SH-SY5Y (cell line): ENCODE measurements at regions not wholly inside any gene's neighbourhood (a gene's known extent, or its start where the extent isn't known, plus 50 kb on each side); places are given as distances from the start of the nearest gene placed in this dataset.

Experiments
- GATA2 ChIP-seq: IDR thresholded peaks from 2 replicates; pipeline ENCODE4 v1.6.1; 2011; ENCODE audit warnings: mild to moderate bottlenecking, low read depth, low read length
- GATA3 ChIP-seq: IDR thresholded peaks from 2 replicates; pipeline ENCODE4 v1.6.1; 2011; ENCODE audit warnings: low read depth, mild to moderate bottlenecking, low read length, moderate library complexity

DNA sequence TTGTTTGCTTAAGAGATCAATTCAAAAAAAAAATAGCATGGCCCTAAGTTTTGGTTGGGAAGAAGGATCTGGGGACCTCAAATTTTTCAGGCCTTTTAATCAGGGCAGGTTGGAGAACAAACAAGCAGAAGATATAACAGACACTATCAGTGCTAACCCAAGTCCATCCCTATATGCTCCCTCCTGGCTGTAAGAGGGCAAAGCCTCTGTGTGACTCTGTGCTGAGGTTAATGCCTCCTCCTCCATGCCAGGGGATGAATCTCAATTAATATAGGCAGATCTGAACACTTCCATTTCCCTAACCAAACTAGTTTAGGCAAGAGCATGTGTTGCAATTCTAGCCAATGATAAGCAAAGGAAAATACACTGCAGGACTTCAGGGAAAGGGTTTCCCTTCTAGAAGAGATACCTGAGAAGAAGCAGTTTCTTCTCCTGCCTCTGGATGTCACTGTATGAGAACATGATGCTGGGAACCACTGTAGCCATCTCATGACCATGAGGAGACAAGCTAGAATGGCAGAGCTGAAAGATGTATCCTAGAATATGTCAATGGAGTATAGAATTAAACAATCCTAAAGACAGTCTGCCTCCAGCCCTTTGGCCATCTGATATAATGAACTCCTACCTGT, 76.0 kb downstream of the CHD9NB start:
- TF ChIP-seq GATA2 = no peak
- TF ChIP-seq GATA3 = no peak

DNA sequence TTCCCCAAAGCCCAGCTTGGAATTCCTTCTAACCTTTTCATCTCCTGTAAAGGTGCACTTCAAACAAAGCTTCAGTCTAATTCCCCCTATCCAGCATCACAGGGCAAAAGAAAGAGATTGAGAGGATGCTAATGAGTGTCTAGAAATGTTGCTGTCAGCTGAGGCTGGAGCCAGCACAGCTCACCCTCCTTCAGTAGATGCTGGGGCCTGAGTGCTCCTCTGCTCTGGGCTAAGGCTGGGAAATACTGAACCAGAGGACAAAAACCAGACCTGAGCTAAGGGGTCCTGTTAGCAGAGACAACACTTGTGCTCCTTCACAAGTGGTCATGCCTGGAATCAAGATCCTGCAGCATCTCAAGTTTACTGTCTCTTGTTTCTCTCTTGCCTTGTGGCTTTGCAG, 85.0 kb downstream of the CHD9NB start:
- TF ChIP-seq GATA2 (no peak), GATA3 (no peak)

DNA sequence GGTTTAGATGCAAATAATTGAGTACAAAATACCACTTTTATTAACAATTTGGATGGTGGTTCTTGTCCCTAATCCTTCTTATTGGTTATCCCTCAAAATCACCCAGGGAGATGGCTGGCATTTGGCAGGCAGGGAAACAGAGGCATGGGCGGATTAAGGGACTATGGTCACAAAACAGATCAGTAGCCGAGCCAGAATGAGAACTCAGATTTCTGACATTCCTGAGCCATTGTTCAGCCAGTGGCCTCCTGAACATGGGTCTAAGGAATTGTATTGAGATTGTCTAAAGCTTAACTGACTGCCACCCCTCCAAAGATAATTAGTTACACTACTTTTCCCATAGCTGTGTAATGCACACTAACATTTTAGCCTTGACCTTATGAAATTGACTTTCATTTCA, 88.4 kb downstream of the CHD9NB start:
- TF ChIP-seq GATA2 = no peak
- no peak for TF ChIP-seq GATA3

- TF ChIP-seq GATA2 (no peak), GATA3 (no peak)
Measured at GRCh38 chr16:52963855-52964242, 88.8 kb downstream of the CHD9NB start.

DNA sequence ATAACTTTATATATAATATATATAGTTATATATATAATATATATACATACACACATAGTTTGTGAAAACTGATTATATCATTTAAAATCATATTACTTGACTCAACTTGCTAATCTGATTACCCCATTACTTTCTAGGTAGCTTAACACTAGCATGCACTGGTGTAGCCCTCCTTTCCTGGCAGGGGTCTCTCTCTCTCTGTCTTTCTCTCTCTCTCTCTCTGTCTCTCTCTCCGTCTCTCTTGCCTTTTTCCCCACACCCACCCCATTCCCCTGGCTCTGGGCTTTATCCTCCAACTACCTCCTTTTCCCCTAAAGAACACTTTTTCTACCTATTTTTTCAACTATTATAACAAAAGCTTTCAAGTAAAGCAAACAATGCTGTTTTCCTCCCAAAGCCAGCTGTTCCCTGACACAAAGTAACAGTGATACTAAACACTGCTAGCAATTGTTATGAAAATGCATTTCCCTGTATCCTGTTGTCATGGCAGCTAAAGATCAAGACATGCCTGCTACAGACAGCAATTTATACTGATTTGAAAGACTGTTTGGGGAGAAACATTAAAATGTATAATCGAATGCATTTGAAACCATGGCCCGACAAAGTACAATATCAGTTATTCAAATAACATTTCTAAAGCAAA, 89.4 kb downstream of the CHD9NB start:
- TF ChIP-seq GATA2 (no peak), GATA3 (no peak)

DNA sequence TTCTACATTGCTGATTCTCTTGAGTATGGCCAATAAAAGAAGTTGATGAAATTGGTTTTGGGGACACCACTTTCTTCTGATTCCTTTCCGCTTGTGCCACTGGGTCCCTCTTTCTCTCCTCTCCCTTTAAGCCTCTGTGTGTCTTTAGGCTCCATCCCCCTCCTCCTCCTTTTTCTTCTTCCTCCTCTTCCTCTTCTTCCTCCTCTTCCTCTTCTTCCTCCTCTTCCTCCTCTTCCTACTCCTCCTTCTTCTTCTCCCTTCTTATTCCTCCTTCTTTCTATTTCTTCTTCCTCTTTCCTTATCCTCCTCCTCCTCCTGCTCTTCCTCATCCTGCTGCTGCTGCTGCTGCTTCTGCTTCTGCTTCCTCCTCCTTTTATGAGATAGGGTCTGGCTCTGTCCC, 93.7 kb downstream of the CHD9NB start:
- no peak for TF ChIP-seq GATA2
- no peak for TF ChIP-seq GATA3

GRCh38 chr16:52957199-52957598, 95.5 kb downstream of the CHD9NB start:
- no peak for TF ChIP-seq GATA2
- TF ChIP-seq GATA3 = no peak

- no peak for TF ChIP-seq GATA2
- no peak for TF ChIP-seq GATA3
Measured at GRCh38 chr16:52956044-52956443, 96.7 kb downstream of the CHD9NB start.

DNA sequence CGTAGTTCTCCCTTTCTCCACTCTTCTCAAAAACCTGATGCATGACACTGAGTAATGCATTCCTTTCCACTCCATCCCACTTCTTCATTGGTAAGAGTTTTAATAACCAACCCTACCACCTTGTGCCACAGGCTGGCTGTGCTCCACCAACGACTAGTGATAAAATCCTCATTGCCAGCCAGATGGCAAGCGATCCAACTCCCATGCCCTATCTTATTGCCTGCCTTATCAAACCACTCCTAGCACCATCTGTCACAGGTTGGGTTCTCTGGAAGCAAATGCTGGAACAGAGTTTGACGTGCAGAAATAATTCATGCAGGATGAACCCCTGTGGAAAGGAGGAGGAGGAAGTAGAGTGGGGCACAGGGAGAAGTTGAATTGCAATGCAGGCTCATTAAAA, 99.5 kb downstream of the CHD9NB start:
- no peak for TF ChIP-seq GATA2
- TF ChIP-seq GATA3 = no peak

- TF ChIP-seq GATA2 = no peak
- TF ChIP-seq GATA3 = no peak
Measured at GRCh38 chr16:52948946-52949345, 103.8 kb downstream of the CHD9NB start.

GRCh38 chr16:52932321-52932720, 120.4 kb downstream of the CHD9NB start:
- TF ChIP-seq GATA2 = no peak
- no peak for TF ChIP-seq GATA3

DNA sequence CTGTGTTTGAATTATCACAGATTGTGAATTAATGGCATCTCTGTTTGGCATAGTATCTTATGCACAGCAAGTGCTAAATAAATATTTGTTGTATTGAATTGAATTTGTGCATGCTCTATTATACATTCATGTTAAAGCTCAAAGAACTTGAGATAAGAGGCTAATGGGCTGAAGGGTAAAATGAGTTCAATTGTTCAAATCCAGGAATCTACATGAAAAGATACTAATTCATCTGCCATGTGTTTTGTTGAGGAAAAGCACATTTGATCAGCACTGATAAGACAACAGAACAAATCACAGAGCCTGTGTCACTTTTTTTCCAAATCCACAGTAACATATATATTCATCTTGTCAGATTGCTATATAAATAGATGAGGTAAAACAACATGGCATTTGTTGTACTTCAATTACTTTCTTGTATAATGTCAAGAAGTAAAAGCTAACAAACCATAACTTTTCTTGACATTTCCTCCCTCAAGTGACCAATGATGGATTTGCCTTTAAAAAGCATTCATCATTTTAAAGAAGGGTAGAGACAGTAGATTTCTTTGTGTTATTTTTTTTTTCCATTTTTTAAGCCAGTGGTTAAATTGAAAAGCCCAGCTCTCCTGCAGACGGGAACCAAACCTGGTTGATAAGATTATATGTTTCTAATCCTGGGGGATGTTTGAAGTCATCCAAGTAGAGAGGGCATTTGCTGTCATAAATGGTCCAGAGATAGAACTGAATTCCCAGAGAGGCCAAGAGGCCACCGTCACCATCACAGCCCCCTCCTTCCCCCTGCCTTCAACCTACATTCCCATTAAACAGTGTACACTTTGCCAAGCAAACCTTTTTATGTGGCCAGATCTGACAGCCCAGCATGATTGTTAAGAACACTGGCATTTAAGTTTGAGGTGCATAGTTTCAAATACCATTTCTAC, 123.0 kb downstream of the CHD9NB start:
- TF ChIP-seq GATA3 = peak; percentile 98
- TF ChIP-seq GATA2 = peak; percentile 85

GRCh38 chr16:52928955-52929354, 123.7 kb downstream of the CHD9NB start:
- TF ChIP-seq GATA2 = no peak
- TF ChIP-seq GATA3 = no peak

DNA sequence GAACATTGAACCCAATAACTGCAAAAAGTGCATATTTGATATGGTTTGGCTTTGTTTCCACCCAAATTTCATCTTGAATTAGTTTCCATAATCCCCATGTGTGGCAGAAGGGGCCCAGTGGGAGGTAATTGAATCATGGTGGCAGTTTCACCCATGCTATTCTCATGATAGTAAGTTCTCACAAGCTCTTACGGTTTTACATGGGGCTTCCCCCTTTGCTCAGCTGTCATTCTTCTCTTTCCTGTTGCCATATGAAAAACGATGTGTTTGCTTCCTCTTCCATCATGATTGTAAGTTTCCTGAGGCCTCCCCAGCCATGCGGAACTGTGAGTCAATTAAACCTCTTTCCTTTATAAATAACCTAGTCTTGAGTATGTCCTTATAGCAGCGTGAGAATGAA, 127.6 kb downstream of the CHD9NB start:
- no peak for TF ChIP-seq GATA2
- TF ChIP-seq GATA3 = no peak

GRCh38 chr16:52924162-52924561, 128.5 kb downstream of the CHD9NB start:
- TF ChIP-seq GATA3 = no peak
- TF ChIP-seq GATA2 = no peak

GRCh38 chr16:52921104-52921503, 131.6 kb downstream of the CHD9NB start:
- no peak for TF ChIP-seq GATA3
- no peak for TF ChIP-seq GATA2
